ENCODE measurements at regions not wholly inside any gene's neighbourhood (a gene's known extent, or its start where the extent isn't known, plus 50 kb on each side); places are given as distances from the start of the nearest gene placed in this dataset.

DNA sequence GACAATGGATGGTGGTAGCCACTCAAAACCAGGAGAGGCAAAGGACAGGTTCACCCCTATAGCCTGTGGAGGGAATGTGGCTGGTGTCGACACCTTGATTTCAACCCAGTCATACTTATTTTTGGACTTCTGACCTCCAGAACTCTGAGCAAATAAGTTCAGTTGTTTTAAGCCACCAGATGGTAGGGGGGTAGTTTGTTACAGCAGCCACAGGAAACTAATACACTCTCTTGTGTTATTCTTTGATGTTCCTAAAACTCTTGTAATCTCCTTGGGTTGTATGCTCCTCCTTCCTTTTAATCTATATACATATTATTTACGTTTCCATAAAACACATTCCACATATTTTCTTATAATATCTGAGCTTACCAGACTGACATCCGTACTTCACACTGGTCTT lies 65.9 kb downstream of the ZBTB18 start:
- ChIA-PET POLR2A (no interaction called here), CTCF (no interaction called here)
- no peaks in the 10 kb centered on the region for H3K36me3 ChIP-seq (ENCODE audit: control insufficient read depth, insufficient read depth, low read length)
- Mint-ChIP-seq H3K4me1 (ENCODE audit: low read depth, unreplicated experiment) (no peaks in the 10 kb centered on the region), H3K27me3 (ENCODE audit: insufficient read depth, unreplicated experiment) (peaks cover 10% of the 10 kb centered on the region), H3K36me3 (ENCODE audit: insufficient read depth, unreplicated experiment) (no peaks in the 10 kb centered on the region), H3K9me3 (ENCODE audit: unreplicated experiment) (peaks cover 10% of the 10 kb centered on the region), H3K4me3 (ENCODE audit: unreplicated experiment) (no peak overlapping the region), H3K27ac (ENCODE audit: unreplicated experiment) (no peak overlapping the region)
- intact Hi-C loops (cut with micrococcal nuclease; ENCODE audit: unreplicated experiment) = no loop called here
- TF ChIP-seq, protein P1, sequence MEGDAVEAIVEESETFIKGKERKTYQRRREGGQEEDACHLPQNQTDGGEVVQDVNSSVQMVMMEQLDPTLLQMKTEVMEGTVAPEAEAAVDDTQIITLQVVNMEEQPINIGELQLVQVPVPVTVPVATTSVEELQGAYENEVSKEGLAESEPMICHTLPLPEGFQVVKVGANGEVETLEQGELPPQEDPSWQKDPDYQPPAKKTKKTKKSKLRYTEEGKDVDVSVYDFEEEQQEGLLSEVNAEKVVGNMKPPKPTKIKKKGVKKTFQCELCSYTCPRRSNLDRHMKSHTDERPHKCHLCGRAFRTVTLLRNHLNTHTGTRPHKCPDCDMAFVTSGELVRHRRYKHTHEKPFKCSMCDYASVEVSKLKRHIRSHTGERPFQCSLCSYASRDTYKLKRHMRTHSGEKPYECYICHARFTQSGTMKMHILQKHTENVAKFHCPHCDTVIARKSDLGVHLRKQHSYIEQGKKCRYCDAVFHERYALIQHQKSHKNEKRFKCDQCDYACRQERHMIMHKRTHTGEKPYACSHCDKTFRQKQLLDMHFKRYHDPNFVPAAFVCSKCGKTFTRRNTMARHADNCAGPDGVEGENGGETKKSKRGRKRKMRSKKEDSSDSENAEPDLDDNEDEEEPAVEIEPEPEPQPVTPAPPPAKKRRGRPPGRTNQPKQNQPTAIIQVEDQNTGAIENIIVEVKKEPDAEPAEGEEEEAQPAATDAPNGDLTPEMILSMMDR (IDR thresholded peaks at IDR 0.05; ENCODE audit: insufficient read depth in 1 of 2, low read depth in 1 of 2, low read length in 1 of 2, severe bottlenecking in 1 of 2, unreplicated experiment in 1 of 2) = no peak
- no peaks in the 10 kb centered on the region for H3K4me1 ChIP-seq
- no peak for DNase-seq
- BruUV-seq (replicated peaks) = no TSS peak
- H3K4me3 ChIP-seq (ENCODE audit: low read depth, low read length) = no peak overlapping the region
- no peaks in the 10 kb centered on the region for H3K27me3 ChIP-seq (replicated peaks; ENCODE audit: control insufficient read depth, insufficient read depth, low read length)
- H3K9me3 ChIP-seq = no peaks in the 10 kb centered on the region

DNA sequence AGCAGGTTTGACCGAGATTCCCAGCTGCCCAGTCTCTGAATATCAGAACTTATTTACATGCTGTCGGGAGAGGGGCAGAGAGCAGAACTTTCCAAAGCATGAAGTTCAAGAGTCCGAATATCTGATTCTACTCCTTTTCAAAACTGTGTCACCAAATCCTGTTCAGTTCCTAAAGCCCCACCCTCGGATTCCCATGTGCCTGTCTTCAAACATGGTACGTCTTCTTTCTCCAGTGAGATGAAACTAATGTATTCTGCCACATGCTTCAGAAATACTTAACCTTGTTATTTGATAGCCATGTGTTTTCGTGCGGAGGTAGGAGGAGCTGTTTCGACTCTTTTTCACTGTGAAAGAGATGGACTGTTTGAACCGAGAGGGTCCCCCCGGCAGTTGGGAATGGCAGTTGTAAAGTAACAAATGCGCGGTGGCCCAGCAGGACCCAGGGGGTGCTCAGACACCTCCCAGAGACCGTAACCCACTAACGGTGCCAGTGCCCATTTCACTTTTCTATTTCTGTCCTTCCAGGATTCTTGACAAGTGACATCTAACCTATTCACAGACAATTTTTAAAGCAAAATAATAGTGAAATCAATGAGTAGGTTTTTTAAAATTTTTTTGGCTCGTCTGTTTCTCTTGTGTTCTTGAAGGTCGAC lies 67.2 kb downstream of the ZBTB18 start:
- Histone ChIP-seq H3K36me3 (ENCODE audit: control insufficient read depth, insufficient read depth, low read length) (no peaks in the 10 kb centered on the region), H3K27me3 (replicated peaks; ENCODE audit: control insufficient read depth, insufficient read depth, low read length) (no peaks in the 10 kb centered on the region), H3K9me3 (no peaks in the 10 kb centered on the region), H3K4me1 (no peaks in the 10 kb centered on the region), H3K4me3 (ENCODE audit: low read depth, low read length) (no peak overlapping the region)
- no peak for DNase-seq
- POLR2A ChIA-PET = no interaction called here
- Mint-ChIP-seq H3K9me3 (ENCODE audit: unreplicated experiment) (peaks cover 10% of the 10 kb centered on the region), H3K36me3 (ENCODE audit: insufficient read depth, unreplicated experiment) (no peaks in the 10 kb centered on the region), H3K4me1 (ENCODE audit: low read depth, unreplicated experiment) (no peaks in the 10 kb centered on the region), H3K27me3 (ENCODE audit: insufficient read depth, unreplicated experiment) (peaks cover 10% of the 10 kb centered on the region), H3K27ac (ENCODE audit: unreplicated experiment) (no peak overlapping the region), H3K4me3 (ENCODE audit: unreplicated experiment) (no peak overlapping the region)
- CTCF ChIA-PET = no interaction called here
- TF ChIP-seq, protein P1 (IDR thresholded peaks at IDR 0.05; ENCODE audit: insufficient read depth in 1 of 2, low read depth in 1 of 2, low read length in 1 of 2, severe bottlenecking in 1 of 2, unreplicated experiment in 1 of 2) = no peak
- no TSS peak for BruUV-seq (replicated peaks)
- intact Hi-C loops (cut with micrococcal nuclease; ENCODE audit: unreplicated experiment) = no loop called here

DNA sequence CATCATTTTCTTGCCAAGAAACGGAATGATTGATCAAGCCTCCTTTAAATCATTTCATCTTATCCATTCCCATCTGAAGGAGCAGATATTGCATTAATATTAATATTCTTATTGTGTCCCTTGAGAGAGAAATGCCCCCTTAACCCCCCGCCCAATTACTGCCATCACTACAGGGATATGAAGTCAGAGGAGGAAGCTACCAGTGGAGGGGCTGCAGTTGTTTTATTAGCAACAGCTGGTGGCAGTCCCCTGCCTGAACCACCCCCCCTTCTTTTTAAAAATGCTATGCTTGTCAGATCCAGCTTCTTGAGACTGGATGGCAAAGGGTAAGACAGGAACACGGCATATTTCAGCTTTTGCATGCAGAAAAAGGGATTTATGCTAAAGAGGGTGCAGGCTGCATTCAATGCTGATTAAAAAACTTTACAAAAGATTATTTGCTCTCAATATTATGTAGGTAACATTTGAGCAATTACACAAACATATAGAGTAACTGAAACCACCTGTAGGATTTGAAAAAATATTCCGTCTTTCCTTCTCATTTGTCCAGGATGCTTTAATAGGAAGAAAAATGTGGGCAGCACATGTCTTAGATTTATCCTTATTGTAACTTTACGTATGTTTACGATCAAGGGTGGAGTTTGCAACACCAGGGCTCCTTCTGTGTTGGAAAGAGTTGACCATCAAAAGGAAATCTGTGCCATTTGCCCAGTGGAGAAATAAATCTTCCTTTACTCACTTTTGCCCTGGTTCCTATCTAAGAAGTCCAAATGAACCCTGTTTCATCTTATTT lies 77.7 kb downstream of the ZBTB18 start:
- Mint-ChIP-seq H3K27ac (ENCODE audit: unreplicated experiment) (no peak overlapping the region), H3K9me3 (ENCODE audit: unreplicated experiment) (peaks cover 15% of the 10 kb centered on the region), H3K4me1 (ENCODE audit: low read depth, unreplicated experiment) (no peaks in the 10 kb centered on the region), H3K4me3 (ENCODE audit: unreplicated experiment) (no peak overlapping the region), H3K36me3 (ENCODE audit: insufficient read depth, unreplicated experiment) (no peaks in the 10 kb centered on the region), H3K27me3 (ENCODE audit: insufficient read depth, unreplicated experiment) (peaks cover 11% of the 10 kb centered on the region)
- no peaks in the 10 kb centered on the region for H3K4me1 ChIP-seq
- H3K9me3 ChIP-seq = peaks cover 9% of the 10 kb centered on the region; the same call in 1 of the 2 replicates
- intact Hi-C loops (cut with micrococcal nuclease; ENCODE audit: unreplicated experiment) = no loop called here
- no peak for DNase-seq
- CTCF ChIA-PET = no interaction called here
- no peaks in the 10 kb centered on the region for H3K27me3 ChIP-seq (replicated peaks; ENCODE audit: control insufficient read depth, insufficient read depth, low read length)
- no peak overlapping the region for H3K4me3 ChIP-seq (ENCODE audit: low read depth, low read length)
- POLR2A ChIA-PET = no interaction called here
- BruUV-seq (replicated peaks) = no TSS peak
- H3K36me3 ChIP-seq (ENCODE audit: control insufficient read depth, insufficient read depth, low read length) = no peaks in the 10 kb centered on the region
- TF ChIP-seq, protein P1 (IDR thresholded peaks at IDR 0.05; ENCODE audit: insufficient read depth in 1 of 2, low read depth in 1 of 2, low read length in 1 of 2, severe bottlenecking in 1 of 2, unreplicated experiment in 1 of 2) = no peak

Data from Caco-2 (cell line).